T-helper 2 cell (primary cell): ENCODE measurements at regions not wholly inside any gene's neighbourhood (a gene's known extent, or its start where the extent isn't known, plus 50 kb on each side); places are given as distances from the start of the nearest gene placed in this dataset.
A peak's percentile ranks its signal among the peaks of the same experiment; 100 is the strongest.
"Not testable (repeated sequence)": the region's sequence is repeated elsewhere in the genome, so short reads cannot be mapped to it uniquely, and the experiment has no call there.

Source experiments
- DNase-seq, 5 experiments: peaks; one replicate each; pipeline versions ENCODE4 v3.0.0 to v3.0.0-alpha.2; 2012 to 2022

- DNase-seq = not testable (repeated sequence)
Observed at GRCh38 chr1:83457735-83458248, 541.1 kb downstream of the TTLL7 start.

- not testable (repeated sequence) for DNase-seq
Observed at GRCh38 chr1:83457281-83457680, 541.7 kb downstream of the TTLL7 start.

GRCh38 chr1:83455753-83456152 lies 543.2 kb downstream of the TTLL7 start:
- not testable (repeated sequence) for DNase-seq

- not testable (repeated sequence) for DNase-seq
Observed at GRCh38 chr1:83445873-83446272, 553.1 kb downstream of the TTLL7 start.

- not testable (repeated sequence) for DNase-seq
Observed at GRCh38 chr1:83442412-83442811, 556.5 kb downstream of the TTLL7 start.

- DNase-seq = not testable (repeated sequence)
Observed at GRCh38 chr1:83440586-83440985, 558.3 kb downstream of the TTLL7 start.

GRCh38 chr1:83440021-83440420 lies 558.9 kb downstream of the TTLL7 start:
- DNase-seq = not testable (repeated sequence)

- DNase-seq = not testable (repeated sequence)
Observed at GRCh38 chr1:83438316-83438715, 560.6 kb downstream of the TTLL7 start.

GRCh38 chr1:83435336-83435735 lies 563.6 kb downstream of the TTLL7 start:
- DNase-seq = not testable (repeated sequence)

- not testable (repeated sequence) for DNase-seq
Observed at GRCh38 chr1:83427566-83427965, 571.4 kb downstream of the TTLL7 start.

GRCh38 chr1:83423382-83423781 lies 575.5 kb downstream of the TTLL7 start:
- not testable (repeated sequence) for DNase-seq

GRCh38 chr1:83418558-83418957 lies 580.4 kb downstream of the TTLL7 start:
- DNase-seq = no peak

GRCh38 chr1:83413839-83414107 lies 585.2 kb downstream of the TTLL7 start:
- not testable (repeated sequence) for DNase-seq

GRCh38 chr1:83410746-83411413 lies 588.1 kb downstream of the TTLL7 start:
- not testable (repeated sequence) for DNase-seq

- DNase-seq = not testable (repeated sequence)
Observed at GRCh38 chr1:83406693-83407371, 592.1 kb downstream of the TTLL7 start.

GRCh38 chr1:83405789-83406188 lies 593.1 kb downstream of the TTLL7 start:
- peak in 1 of 5 experiments; percentile 2 for DNase-seq

GRCh38 chr1:83403500-83403899 lies 595.4 kb downstream of the TTLL7 start:
- DNase-seq = not testable (repeated sequence)

GRCh38 chr1:83401146-83401545 lies 597.8 kb downstream of the TTLL7 start:
- DNase-seq = not testable (repeated sequence)

GRCh38 chr1:83400173-83400572 lies 598.8 kb downstream of the TTLL7 start:
- DNase-seq = not testable (repeated sequence)

GRCh38 chr1:83398125-83398524 lies 600.8 kb downstream of the TTLL7 start:
- DNase-seq = not testable (repeated sequence)

- DNase-seq = not testable (repeated sequence)
Observed at GRCh38 chr1:83395130-83395529, 603.8 kb downstream of the TTLL7 start.

GRCh38 chr1:83386946-83387345 lies 612.0 kb downstream of the TTLL7 start:
- DNase-seq = not testable (repeated sequence)

GRCh38 chr1:83383107-83383506 lies 615.8 kb downstream of the TTLL7 start:
- DNase-seq = not testable (repeated sequence)

- DNase-seq = not testable (repeated sequence)
Observed at GRCh38 chr1:83373018-83373417, 625.9 kb downstream of the TTLL7 start.
